Mesothelial cell of epicardium (in vitro differentiated cells): ENCODE measurements at regions not wholly inside any gene's neighbourhood (a gene's known extent, or its start where the extent isn't known, plus 50 kb on each side); places are given as distances from the start of the nearest gene placed in this dataset.
"Not testable (repeated sequence)": the region's sequence is repeated elsewhere in the genome, so short reads cannot be mapped to it uniquely, and the experiment has no call there.

Experiments used
- DNase-seq, 2 experiments: peaks; one replicate each; pipeline ENCODE4 v3.0.0; 2021; ENCODE audit warnings: low spot score in 2 of 2; ENCODE audit not compliant: unreplicated experiment in 2 of 2
- H3K27ac Mint-ChIP-seq: 2 replicates; pipeline ENCODE4 v1.8.0; 2021; ENCODE audit warnings: mixed read lengths
- H3K27me3 Mint-ChIP-seq: 2 replicates; pipeline ENCODE4 v1.8.0; 2021; ENCODE audit warnings: low read depth, mixed read lengths
- H3K36me3 Mint-ChIP-seq: 2 replicates; pipeline ENCODE4 v1.8.0; 2021; ENCODE audit warnings: mixed read lengths
- H3K4me1 Mint-ChIP-seq: 2 replicates; pipeline ENCODE4 v1.8.0; 2021; ENCODE audit warnings: mixed read lengths
- H3K4me3 Mint-ChIP-seq: 2 replicates; pipeline ENCODE4 v1.8.0; 2021; ENCODE audit warnings: mild to moderate bottlenecking, moderate library complexity, mixed read lengths
- H3K9me3 Mint-ChIP-seq: 2 replicates; pipeline ENCODE4 v1.8.0; 2021; ENCODE audit warnings: mixed read lengths
- TF ChIP-seq, protein P1 (sequence below): fragments of 200-600 bp; sonication (generic); IDR thresholded peaks from one replicate; pipeline ENCODE4 v1.5.0; 2021; ENCODE audit warnings: antibody characterized with exemption; ENCODE audit not compliant: unreplicated experiment

GRCh38 chr16:88141580-88141979 is 190.3 kb downstream of the BANP start:
- Mint-ChIP-seq H3K4me3 (no peak overlapping the region), H3K27me3 (no peaks in the 10 kb centered on the region), H3K9me3 (peaks cover 24% of the 10 kb centered on the region), H3K27ac (no peak overlapping the region), H3K36me3 (peaks cover 7% of the 10 kb centered on the region), H3K4me1 (peaks cover 10% of the 10 kb centered on the region)
- TF ChIP-seq, protein P1, sequence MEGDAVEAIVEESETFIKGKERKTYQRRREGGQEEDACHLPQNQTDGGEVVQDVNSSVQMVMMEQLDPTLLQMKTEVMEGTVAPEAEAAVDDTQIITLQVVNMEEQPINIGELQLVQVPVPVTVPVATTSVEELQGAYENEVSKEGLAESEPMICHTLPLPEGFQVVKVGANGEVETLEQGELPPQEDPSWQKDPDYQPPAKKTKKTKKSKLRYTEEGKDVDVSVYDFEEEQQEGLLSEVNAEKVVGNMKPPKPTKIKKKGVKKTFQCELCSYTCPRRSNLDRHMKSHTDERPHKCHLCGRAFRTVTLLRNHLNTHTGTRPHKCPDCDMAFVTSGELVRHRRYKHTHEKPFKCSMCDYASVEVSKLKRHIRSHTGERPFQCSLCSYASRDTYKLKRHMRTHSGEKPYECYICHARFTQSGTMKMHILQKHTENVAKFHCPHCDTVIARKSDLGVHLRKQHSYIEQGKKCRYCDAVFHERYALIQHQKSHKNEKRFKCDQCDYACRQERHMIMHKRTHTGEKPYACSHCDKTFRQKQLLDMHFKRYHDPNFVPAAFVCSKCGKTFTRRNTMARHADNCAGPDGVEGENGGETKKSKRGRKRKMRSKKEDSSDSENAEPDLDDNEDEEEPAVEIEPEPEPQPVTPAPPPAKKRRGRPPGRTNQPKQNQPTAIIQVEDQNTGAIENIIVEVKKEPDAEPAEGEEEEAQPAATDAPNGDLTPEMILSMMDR = no peak
- DNase-seq = no peak

GRCh38 chr16:88142056-88142935 is 191.1 kb downstream of the BANP start:
- H3K27ac Mint-ChIP-seq, H3K27me3 Mint-ChIP-seq, H3K4me3 Mint-ChIP-seq, H3K36me3 Mint-ChIP-seq, DNase-seq: not testable (repeated sequence)
- peaks cover 23% of the 10 kb centered on the region for H3K9me3 Mint-ChIP-seq
- H3K4me1 Mint-ChIP-seq = peaks cover 10% of the 10 kb centered on the region

DNA sequence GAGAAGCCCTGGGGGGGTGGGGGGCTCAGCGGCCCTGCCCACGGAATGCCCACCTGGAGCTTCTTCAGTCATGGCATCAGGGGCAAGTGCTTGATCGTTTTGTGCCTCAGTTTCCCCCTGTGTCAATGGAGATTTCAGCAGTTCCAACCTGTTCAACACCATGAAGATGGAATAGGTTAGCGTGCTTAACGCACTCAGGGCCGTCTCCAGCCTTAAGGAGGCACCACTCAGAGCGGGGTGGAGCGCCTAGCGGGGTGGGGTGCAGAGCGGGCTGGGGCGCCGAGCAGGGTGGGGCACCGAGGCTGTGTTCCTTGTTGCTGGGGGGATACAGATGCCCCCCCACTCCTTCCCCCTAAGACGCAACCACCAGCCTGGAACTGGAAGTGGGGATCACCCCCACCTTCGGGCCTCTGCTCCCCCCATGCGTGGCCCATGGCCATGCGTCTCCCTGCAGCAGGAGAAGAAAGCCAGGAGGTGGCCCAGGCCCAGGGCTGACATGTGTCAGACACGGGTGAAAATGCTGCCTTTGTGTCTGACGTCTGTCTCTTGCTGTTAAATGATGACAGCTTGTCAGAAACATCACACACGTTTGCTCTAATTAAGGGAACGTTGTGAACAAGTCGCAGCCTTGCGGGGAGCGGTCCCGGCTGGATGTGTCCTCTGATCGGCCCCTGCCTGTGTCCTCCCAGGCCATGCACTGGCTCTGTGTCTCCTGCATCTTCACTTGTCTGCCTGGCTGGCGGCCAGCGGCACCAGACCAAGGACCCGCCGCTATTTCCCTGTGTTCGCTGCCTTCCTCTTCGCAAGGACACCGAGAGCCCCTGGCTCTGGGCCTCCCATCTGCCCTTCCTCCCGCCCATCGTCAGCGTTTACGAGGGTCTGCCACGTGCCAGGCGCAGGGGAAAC is 192.1 kb downstream of the BANP start:
- H3K36me3 Mint-ChIP-seq, DNase-seq, H3K27me3 Mint-ChIP-seq, H3K27ac Mint-ChIP-seq, H3K4me3 Mint-ChIP-seq: not testable (repeated sequence)
- peaks cover 15% of the 10 kb centered on the region for H3K9me3 Mint-ChIP-seq
- H3K4me1 Mint-ChIP-seq = peaks cover 10% of the 10 kb centered on the region

DNA sequence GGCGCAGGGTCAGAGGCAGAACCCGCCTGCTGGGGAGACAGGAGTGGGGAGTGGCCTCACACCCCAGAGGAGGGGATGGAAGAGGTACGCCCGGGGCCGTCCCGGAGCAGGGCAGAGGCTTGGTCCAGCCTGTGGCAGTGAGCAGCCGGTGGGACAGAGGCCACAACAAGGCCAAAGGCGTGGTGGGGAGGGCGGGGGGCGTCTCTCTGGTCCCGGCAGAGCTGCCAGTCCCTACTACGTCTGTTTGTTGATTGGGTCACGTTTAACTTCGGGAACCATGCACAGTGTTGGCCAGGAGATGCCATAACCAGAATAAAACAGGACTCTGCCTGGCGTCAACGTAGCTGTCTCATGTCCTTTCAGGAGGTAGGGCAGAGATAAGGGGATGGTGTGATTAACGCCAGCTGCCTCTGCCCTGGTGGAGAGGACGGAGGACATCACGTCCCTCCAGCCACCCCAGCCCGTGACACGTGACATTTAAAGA is 192.8 kb downstream of the BANP start:
- DNase-seq = no peak
- Mint-ChIP-seq H3K4me3 (no peak overlapping the region), H3K36me3 (peaks cover 2% of the 10 kb centered on the region), H3K27ac (no peak overlapping the region), H3K4me1 (peaks cover 10% of the 10 kb centered on the region), H3K9me3 (peaks cover 8% of the 10 kb centered on the region), H3K27me3 (no peaks in the 10 kb centered on the region)
- TF ChIP-seq, protein P1 = no peak

- not testable (repeated sequence) for H3K4me3 Mint-ChIP-seq, H3K36me3 Mint-ChIP-seq, H3K27me3 Mint-ChIP-seq, H3K9me3 Mint-ChIP-seq, H3K27ac Mint-ChIP-seq, DNase-seq
- peaks cover 10% of the 10 kb centered on the region for H3K4me1 Mint-ChIP-seq
Observed at GRCh38 chr16:88145376-88145775, 194.1 kb downstream of the BANP start.

DNA sequence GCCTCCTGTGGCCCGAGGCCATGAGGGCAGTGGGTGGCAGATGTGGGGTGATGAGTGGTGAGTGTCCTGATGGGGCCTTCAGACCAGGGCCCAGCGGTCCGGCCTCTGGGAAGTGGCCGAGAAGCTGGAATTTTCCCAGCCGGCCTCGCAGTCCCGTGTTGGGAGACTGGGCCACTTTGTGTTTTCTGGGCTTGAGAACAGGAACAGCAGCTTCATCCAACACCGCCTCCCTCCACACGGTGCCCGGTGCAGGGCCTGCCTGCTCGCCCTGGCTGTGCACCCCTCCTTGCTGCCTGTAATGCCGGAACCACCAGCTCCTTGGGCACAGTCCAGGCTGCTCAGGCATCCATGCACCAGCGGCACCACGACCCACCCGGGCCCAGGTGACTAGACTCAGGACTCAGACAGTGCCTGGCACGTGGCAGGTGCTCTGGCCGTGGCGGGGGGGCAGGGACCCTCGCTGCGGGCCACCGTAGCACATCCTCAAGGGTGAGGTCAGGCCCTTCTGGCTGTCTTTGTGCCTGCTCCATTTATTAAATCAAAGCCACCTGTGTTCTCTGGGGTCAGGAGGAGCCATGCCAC is 194.7 kb downstream of the BANP start:
- H3K27me3 Mint-ChIP-seq, H3K4me3 Mint-ChIP-seq, DNase-seq, H3K9me3 Mint-ChIP-seq, H3K27ac Mint-ChIP-seq, H3K36me3 Mint-ChIP-seq: not testable (repeated sequence)
- peaks cover 10% of the 10 kb centered on the region for H3K4me1 Mint-ChIP-seq

DNA sequence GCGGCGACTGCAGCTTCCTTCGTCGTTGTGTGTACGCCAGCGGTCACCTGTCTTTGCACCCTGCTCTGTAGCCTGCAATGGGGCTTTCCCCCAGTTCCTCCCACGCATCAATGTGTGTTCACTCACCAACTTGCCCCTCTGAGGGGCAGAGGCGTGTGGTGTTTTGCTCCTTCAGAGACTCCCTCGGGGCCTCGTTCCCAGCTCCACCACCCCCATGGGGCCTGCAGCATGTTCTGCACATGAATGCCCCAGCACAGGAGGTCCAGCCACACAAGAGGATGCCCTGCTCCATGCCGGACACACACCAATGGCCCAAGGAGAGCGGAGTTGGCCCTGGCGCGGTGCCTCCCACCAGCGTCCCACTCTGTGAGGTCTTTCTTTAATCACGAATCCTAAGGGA is 196.8 kb downstream of the BANP start:
- not testable (repeated sequence) for DNase-seq, H3K9me3 Mint-ChIP-seq, H3K27ac Mint-ChIP-seq, H3K27me3 Mint-ChIP-seq, H3K4me3 Mint-ChIP-seq, H3K36me3 Mint-ChIP-seq
- H3K4me1 Mint-ChIP-seq = peaks cover 26% of the 10 kb centered on the region

GRCh38 chr16:88148682-88149081 is 197.4 kb downstream of the BANP start:
- H3K4me3 Mint-ChIP-seq, H3K36me3 Mint-ChIP-seq, H3K27ac Mint-ChIP-seq: not testable (repeated sequence)

GRCh38 chr16:88149158-88149603 is 197.9 kb downstream of the BANP start:
- peaks cover 23% of the 10 kb centered on the region for H3K4me1 Mint-ChIP-seq
- H3K27me3 Mint-ChIP-seq, DNase-seq, H3K9me3 Mint-ChIP-seq, H3K27ac Mint-ChIP-seq, H3K36me3 Mint-ChIP-seq, H3K4me3 Mint-ChIP-seq: not testable (repeated sequence)

More at GRCh38 chr16:88148682-88149081, 197.4 kb downstream of the BANP start:
- H3K4me1 Mint-ChIP-seq = peaks cover 26% of the 10 kb centered on the region
- H3K9me3 Mint-ChIP-seq, H3K27me3 Mint-ChIP-seq, DNase-seq: not testable (repeated sequence)

- not testable (repeated sequence) for H3K27me3 Mint-ChIP-seq, H3K4me3 Mint-ChIP-seq, DNase-seq, H3K36me3 Mint-ChIP-seq, H3K9me3 Mint-ChIP-seq, H3K27ac Mint-ChIP-seq
- peaks cover 18% of the 10 kb centered on the region for H3K4me1 Mint-ChIP-seq
Observed at GRCh38 chr16:88149663-88150062, 198.4 kb downstream of the BANP start.

DNA sequence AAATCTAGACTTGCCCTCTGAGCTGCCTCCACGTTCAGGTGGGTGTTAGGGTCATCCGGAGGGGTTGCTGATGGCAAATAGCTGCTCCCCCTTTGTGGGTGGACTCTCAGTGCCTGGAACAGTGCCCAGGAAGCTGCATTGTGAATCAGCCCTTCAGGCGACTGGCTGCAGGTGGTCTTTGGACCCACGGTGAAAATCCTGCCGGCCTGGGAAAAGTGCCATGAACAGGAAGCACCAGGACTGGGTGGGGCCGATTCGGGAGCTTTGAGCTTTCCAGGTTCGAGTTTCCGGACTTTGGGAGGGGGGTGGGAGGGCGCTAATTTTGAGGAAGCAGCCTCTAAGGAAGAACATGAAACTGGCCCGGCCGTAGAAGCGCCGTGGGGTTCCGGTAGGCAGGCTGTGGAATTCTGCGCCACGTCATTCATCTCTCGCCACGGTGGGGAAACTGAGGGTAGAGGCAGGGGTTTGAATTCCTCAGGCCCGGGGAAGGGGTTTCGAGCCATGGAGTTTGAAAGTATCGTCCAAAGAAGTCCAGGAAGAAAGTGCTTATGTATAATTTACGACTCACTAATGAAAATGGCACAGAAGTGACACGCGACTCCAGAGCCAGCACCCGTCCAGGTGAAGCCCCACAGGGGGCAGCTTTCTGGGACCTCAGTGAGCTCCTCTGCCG is 199.4 kb downstream of the BANP start:
- not testable (repeated sequence) for H3K27ac Mint-ChIP-seq, H3K4me3 Mint-ChIP-seq, H3K27me3 Mint-ChIP-seq, H3K9me3 Mint-ChIP-seq, H3K36me3 Mint-ChIP-seq, DNase-seq
- H3K4me1 Mint-ChIP-seq = peaks cover 18% of the 10 kb centered on the region
